PC-9 (cell line): ENCODE measurements at regions not wholly inside any gene's neighbourhood (a gene's known extent, or its start where the extent isn't known, plus 50 kb on each side); places are given as distances from the start of the nearest gene placed in this dataset.

Experiments used
- BruUV-seq: library from RNA; stranded (reverse); fragments of 400-500 nt; replicated peaks from 2 replicates; lab custom pipeline; 2021; lab: Mats Ljungman, UMichigan
- CTCF ChIA-PET: fragments of 300-600 bp; sonication (Branson Sonifier 250); formaldehyde crosslinking; loops from one replicate; lab custom pipeline; 2022; ENCODE audit warnings: antibody characterized with exemption; lab: Charles Lee
- POLR2A ChIA-PET: fragments of 300-600 bp; sonication (Branson Sonifier 250); formaldehyde crosslinking; loops from one replicate; lab custom pipeline; 2022; ENCODE audit warnings: antibody characterized with exemption; ENCODE audit not compliant: unreplicated experiment; lab: Charles Lee
- DNase-seq, 2 experiments: peaks; one replicate each; pipeline versions ENCODE4 v3.0.0 to v3.0.0-alpha.2; 2015 to 2022; ENCODE audit warnings: mixed read lengths in 1 of 2
- H2AFZ ChIP-seq: fragments of 200-600 bp; sonication (generic); 2 replicates; pipeline ENCODE4 v1.8.1; 2017; ENCODE audit warnings: antibody characterized with exemption
- H3F3A ChIP-seq: fragments of 200-600 bp; sonication (generic); 2 replicates; pipeline ENCODE4 v1.8.1; 2017; ENCODE audit warnings: antibody characterized with exemption, mild to moderate bottlenecking, low read depth; ENCODE audit not compliant: insufficient read depth
- H3K27ac ChIP-seq: fragments of 200-600 bp; sonication (generic); 2 replicates; pipeline ENCODE4 v1.6.1; 2016; ENCODE audit warnings: mixed run types
- H3K27me3 ChIP-seq: fragments of 200-600 bp; sonication (generic); 2 replicates; pipeline ENCODE4 v1.6.1; 2016; ENCODE audit warnings: low read depth, mixed run types; ENCODE audit not compliant: insufficient read depth
- H3K36me3 ChIP-seq: fragments of 200-600 bp; sonication (generic); 2 replicates; pipeline ENCODE4 v1.6.1; 2016; ENCODE audit warnings: low read depth, mixed run types
- H3K4me1 ChIP-seq: fragments of 200-600 bp; sonication (generic); replicated peaks from 2 replicates; pipeline ENCODE4 v1.6.1; 2016; ENCODE audit warnings: mixed run types; ENCODE audit not compliant: insufficient read depth
- H3K4me2 ChIP-seq: fragments of 200-600 bp; sonication (generic); 2 replicates; pipeline ENCODE4 v1.6.1; 2017; ENCODE audit warnings: mixed run types
- H3K4me3 ChIP-seq: fragments of 200-600 bp; sonication (generic); 2 replicates; pipeline ENCODE4 v1.6.1; 2016; ENCODE audit warnings: mixed run types
- H3K79me2 ChIP-seq: fragments of 200-600 bp; sonication (generic); 2 replicates; pipeline ENCODE4 v1.6.1; 2017; ENCODE audit warnings: low read depth, mixed run types
- H3K9me2 ChIP-seq: fragments of 200-600 bp; sonication (generic); 2 replicates; pipeline ENCODE4 v1.8.1; 2017; ENCODE audit warnings: mild to moderate bottlenecking; ENCODE audit not compliant: insufficient read depth
- H3K9me3 ChIP-seq: fragments of 200-600 bp; sonication (generic); 2 replicates; pipeline ENCODE4 v1.8.1; 2016; ENCODE audit warnings: low read depth; ENCODE audit not compliant: insufficient read depth
- H4K20me1 ChIP-seq: fragments of 200-600 bp; sonication (generic); 2 replicates; pipeline ENCODE4 v1.8.1; 2017; ENCODE audit not compliant: insufficient read depth
- EZH2 ChIP-seq: fragments of 200-600 bp; sonication (generic); IDR thresholded peaks from 2 replicates; pipeline ENCODE4 v1.8.0; 2017; ENCODE audit warnings: antibody characterized with exemption, low read depth
- intact Hi-C: fragments of 100-400 bp; cut with micrococcal nuclease; formaldehyde crosslinking; loops from one replicate; pipeline ENCODE4 v1.10.0; 2022; ENCODE audit not compliant: unreplicated experiment
- TF ChIP-seq, protein P1 (sequence below): fragments of 200-600 bp; sonication (generic); conservative IDR thresholded peaks from 2 replicates; pipeline ENCODE4 v1.6.1; 2017; ENCODE audit warnings: mixed run types, antibody characterized with exemption, mild to moderate bottlenecking, moderate library complexity

DNA sequence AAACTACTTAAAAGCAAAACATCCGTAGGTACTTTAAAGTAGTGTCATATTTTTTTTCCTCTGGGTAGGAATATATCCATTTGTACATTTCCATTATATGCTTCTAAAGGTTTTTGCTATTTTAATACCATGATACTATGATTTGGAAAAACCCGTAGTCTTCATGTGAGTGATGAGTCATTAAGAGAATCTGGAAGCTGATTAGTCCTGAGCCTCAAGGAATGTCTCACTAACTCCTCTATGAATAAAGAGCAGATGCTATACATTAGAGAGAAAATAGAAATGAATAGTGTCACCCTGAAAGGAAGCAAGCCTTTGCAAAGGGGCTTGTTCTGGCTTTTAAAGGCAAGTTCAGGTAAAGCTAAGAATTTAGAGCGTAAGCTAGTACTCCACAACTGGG, 432.1 kb downstream of the CCDC91 start:
- Histone ChIP-seq H3F3A (no peaks in the 10 kb centered on the region), H3K36me3 (no peaks in the 10 kb centered on the region), H3K9me2 (no peaks in the 10 kb centered on the region; the same call in 1 of the 2 replicates), H4K20me1 (no peaks in the 10 kb centered on the region), H3K4me2 (no peak overlapping the region), H3K27me3 (no peaks in the 10 kb centered on the region), H3K79me2 (no peaks in the 10 kb centered on the region), H3K9me3 (no peaks in the 10 kb centered on the region), H2AFZ (no peak overlapping the region), H3K4me1 (no peaks in the 10 kb centered on the region), H3K27ac (no peak overlapping the region), H3K4me3 (no peak overlapping the region)
- DNase-seq = no peak
- intact Hi-C loops = no loop called here
- ChIA-PET POLR2A (interaction anchor here (0.9 kb wide), 1 partner anchor 1337 kb away, joined by 4 read pairs; no protein-coding TSS in a partner anchor), CTCF (no interaction called here)
- BruUV-seq = no TSS peak
- no peak for TF ChIP-seq EZH2
- TF ChIP-seq, protein P1, sequence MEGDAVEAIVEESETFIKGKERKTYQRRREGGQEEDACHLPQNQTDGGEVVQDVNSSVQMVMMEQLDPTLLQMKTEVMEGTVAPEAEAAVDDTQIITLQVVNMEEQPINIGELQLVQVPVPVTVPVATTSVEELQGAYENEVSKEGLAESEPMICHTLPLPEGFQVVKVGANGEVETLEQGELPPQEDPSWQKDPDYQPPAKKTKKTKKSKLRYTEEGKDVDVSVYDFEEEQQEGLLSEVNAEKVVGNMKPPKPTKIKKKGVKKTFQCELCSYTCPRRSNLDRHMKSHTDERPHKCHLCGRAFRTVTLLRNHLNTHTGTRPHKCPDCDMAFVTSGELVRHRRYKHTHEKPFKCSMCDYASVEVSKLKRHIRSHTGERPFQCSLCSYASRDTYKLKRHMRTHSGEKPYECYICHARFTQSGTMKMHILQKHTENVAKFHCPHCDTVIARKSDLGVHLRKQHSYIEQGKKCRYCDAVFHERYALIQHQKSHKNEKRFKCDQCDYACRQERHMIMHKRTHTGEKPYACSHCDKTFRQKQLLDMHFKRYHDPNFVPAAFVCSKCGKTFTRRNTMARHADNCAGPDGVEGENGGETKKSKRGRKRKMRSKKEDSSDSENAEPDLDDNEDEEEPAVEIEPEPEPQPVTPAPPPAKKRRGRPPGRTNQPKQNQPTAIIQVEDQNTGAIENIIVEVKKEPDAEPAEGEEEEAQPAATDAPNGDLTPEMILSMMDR = no peak

DNA sequence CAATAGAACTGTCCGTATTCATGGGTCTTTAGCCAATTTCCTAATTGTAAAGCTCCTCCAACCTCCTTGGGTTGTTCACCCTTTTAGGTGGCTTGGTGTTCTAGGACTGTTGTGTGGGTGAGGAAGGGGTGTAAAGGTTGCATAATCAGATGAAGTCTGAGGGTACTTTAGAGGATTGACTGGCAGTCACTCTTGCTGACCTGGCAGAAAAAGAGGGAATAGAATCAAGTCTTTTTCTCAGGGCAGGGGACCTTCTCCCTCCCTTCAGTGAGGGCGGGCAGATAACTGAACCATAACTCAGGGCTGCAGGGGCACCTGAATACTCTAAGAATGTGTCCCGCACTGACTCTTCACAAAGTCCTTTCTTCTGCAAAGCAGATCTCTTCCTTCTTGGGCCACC, 436.2 kb downstream of the CCDC91 start:
- intact Hi-C loops = no loop called here
- BruUV-seq = no TSS peak
- no peak overlapping the region for H3K4me2 ChIP-seq
- ChIA-PET CTCF (no interaction called here), POLR2A (no interaction called here)
- H4K20me1 ChIP-seq = no peaks in the 10 kb centered on the region
- no peaks in the 10 kb centered on the region for H3F3A ChIP-seq
- no peaks in the 10 kb centered on the region for H3K79me2 ChIP-seq
- H2AFZ ChIP-seq = no peak overlapping the region
- no peaks in the 10 kb centered on the region for H3K36me3 ChIP-seq
- TF ChIP-seq, protein P1 = no peak
- no peak for TF ChIP-seq EZH2
- DNase-seq = no peak
- H3K9me2 ChIP-seq = 0 out of 2 replicates have a peak, but pooled peaks cover 3% of the 10 kb centered on the region
- no peaks in the 10 kb centered on the region for H3K9me3 ChIP-seq
- no peak overlapping the region for H3K27ac ChIP-seq
- no peaks in the 10 kb centered on the region for H3K27me3 ChIP-seq
- no peaks in the 10 kb centered on the region for H3K4me1 ChIP-seq
- no peak overlapping the region for H3K4me3 ChIP-seq

DNA sequence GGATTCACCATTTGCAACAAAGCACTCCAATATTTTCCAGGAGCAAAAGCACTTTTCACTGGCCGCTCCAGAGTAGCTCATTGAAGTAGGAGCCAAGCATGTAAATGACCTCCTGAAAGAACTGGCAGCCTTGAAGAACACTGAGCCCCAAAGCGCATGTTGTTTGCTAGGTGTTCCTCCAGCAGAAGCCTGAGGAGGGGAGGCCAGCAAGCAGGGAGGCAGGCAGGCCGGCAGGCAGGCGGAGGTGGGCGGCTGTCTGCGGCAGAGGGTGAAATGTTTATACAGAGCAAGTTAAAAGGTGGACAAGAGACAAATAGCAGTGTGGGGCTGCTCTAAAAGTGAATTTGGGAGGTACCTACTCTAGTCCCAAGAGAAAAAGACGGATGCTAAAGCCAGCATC, 439.4 kb downstream of the CCDC91 start:
- H3K4me3 ChIP-seq = no peak overlapping the region
- no peaks in the 10 kb centered on the region for H3F3A ChIP-seq
- no peak overlapping the region for H2AFZ ChIP-seq
- H3K9me3 ChIP-seq = no peaks in the 10 kb centered on the region
- H3K36me3 ChIP-seq = no peaks in the 10 kb centered on the region
- no TSS peak for BruUV-seq
- no peaks in the 10 kb centered on the region for H3K4me1 ChIP-seq
- DNase-seq = no peak
- intact Hi-C loops = no loop called here
- ChIA-PET CTCF (no interaction called here), POLR2A (no interaction called here)
- H3K79me2 ChIP-seq = no peaks in the 10 kb centered on the region
- 0 out of 2 replicates have a peak, but pooled peaks cover 5% of the 10 kb centered on the region for H3K9me2 ChIP-seq
- H3K27me3 ChIP-seq = no peaks in the 10 kb centered on the region
- H3K4me2 ChIP-seq = no peak overlapping the region
- H4K20me1 ChIP-seq = no peaks in the 10 kb centered on the region
- TF ChIP-seq, protein P1 = no peak
- no peak for TF ChIP-seq EZH2
- H3K27ac ChIP-seq = no peak overlapping the region
